NCI-H345 (cell line): ENCODE measurements at regions not wholly inside any gene's neighbourhood (a gene's known extent, or its start where the extent isn't known, plus 50 kb on each side); places are given as distances from the start of the nearest gene placed in this dataset.

ENCODE experiments used
- DNase-seq: peaks from one replicate; lab custom pipeline; 2025; lab: John Stamatoyannopoulos, UW

- DNase-seq, result no peak
These were observed 118.9 kb upstream of the NXT1 start for GRCh38 chr20:23231561-23232218.

GRCh38 chr20:23230766-23231385 lies 119.7 kb upstream of the NXT1 start:
- DNase-seq, result no peak

- DNase-seq, result no peak
These were observed 120.6 kb upstream of the NXT1 start for GRCh38 chr20:23229989-23230388.

- DNase-seq, result no peak
These were observed 121.7 kb upstream of the NXT1 start for GRCh38 chr20:23228912-23229311.

DNA sequence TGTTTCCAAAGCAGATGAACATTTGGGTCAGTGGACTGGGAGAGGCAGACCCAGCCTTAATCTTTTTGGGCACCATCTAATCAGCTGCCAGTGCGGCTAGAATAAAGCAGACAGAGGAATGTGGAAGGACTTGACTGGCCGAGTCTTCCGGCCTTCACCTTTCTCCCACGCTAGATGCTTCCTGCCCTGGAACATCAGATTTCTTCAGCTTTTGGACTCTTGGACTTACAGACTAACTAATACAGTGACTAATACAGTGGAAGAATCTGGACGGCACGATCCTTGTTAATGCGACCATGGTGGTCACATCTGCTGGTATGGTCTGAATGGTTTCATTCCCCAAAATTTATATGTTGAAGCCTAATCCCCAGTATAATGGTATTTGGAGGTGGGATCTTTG lies 122.6 kb upstream of the NXT1 start:
- no peak for DNase-seq

GRCh38 chr20:23227274-23227673 lies 123.3 kb upstream of the NXT1 start:
- no peak for DNase-seq

DNA sequence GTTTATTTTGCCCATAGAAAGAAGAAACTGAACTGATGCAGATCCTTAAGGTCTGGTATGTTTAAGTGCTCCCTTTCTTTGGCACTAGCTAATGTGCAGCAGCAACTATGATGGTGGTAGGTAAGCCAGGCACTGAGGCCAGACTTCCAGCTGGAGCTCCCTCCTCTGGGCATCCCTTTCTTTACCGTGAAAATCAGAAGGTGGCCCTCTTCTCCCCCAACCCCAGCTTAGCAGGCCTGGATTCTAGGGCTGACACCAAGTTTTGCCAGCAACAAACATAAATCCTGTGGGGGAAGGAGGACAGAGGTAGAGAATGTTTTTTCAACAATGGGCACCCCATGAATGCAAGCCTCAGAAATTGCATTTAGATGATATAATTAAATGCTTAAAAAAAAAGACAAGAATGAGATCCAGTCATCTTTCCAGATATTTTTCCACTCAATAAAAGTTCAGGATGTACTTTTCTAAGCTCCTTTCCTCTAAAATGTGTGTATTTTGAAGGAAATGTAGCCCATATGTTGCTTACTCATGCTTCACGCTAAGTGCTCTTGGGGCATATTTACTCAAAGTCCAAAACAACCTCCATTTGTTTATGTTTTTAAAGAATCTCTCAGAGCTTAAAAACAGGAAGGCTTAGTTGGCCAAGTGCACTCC lies 123.9 kb upstream of the NXT1 start:
- no peak for DNase-seq

DNA sequence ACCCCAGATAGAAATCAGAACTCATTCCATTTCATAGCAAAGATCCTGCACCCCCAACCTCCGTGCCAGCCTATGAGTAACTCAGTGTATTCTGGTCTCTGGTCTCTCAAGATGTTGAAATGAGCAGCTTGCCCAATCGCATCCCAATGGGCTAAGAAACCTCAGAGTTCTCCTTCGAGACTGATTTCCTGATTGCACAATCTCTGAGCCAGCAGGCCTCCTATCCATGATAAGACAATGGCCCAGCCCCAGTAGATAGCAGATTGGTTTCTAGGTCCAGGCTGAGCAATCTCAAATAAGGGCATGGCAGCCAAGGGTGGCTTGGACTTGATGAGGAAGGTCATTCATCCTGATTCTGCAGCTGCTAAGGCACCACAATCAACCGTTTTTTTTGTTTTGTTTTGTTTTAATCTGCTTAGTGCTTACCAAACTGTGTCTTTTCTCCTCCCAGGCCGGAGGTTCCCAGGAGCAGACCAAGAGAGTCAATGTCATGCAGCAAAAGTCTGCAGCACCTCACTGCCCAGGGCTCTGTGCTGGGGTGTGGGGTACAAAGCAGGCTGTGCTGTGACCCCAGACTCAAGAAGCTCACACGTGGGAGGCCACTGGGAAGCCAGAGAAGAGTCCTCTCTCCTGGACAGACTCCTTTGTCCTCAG lies 125.1 kb upstream of the NXT1 start:
- DNase-seq, result no peak

- no peak for DNase-seq
These were observed 125.8 kb upstream of the NXT1 start for GRCh38 chr20:23224806-23225205.

GRCh38 chr20:23223908-23224580 lies 126.5 kb upstream of the NXT1 start:
- DNase-seq, result no peak

DNA sequence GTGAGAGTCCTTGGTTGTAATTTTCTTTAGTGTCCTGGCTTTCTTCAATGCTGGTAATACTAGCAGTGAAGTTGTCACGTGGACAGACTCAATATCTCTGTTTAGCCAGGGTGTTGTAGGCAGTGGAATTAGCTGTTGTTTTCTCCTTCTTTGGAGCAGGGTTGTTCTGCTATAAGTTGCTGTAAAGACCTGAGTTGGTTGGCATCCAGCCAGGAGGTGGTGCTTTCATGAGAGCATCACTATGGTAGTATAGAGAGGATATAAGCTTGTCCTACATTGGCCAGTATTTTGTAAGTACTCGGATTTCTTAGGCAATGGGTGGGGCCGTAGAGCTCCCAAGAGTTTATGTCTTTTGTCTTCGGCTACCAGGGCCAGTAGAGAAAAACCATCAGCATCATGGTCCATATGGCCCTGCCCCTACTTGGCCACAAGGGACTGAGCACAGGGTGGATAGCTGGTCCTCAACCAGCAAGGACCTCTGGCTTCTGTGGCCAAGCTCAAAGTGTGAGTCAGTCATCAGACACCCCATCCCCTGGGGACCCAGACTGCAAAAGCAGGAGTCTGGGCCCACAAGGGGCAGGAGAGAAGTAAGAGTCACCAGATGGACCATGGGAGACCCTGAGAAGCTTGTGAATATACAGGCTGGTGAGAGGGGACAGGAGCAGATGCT lies 127.9 kb upstream of the NXT1 start:
- no peak for DNase-seq

DNA sequence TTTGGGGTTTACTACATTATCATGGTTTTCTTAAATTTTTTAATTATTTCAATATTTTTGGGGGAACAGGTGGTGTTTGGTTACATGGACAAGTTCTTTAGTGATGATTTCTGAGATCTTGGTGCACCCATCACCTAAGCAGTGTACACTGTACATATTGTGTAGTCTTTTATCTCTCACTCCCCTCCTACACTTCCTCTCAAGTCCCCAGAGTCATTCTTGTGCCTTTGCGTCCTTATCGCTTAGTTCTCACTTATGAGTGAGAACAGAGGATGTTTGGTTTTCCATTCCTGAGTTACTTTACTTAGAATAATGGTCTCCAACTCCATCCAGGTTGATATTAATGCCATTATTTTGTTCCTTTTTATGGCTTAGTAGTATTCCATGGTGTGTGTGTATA lies 130.9 kb upstream of the CD93 start:
- DNase-seq, result no peak

DNA sequence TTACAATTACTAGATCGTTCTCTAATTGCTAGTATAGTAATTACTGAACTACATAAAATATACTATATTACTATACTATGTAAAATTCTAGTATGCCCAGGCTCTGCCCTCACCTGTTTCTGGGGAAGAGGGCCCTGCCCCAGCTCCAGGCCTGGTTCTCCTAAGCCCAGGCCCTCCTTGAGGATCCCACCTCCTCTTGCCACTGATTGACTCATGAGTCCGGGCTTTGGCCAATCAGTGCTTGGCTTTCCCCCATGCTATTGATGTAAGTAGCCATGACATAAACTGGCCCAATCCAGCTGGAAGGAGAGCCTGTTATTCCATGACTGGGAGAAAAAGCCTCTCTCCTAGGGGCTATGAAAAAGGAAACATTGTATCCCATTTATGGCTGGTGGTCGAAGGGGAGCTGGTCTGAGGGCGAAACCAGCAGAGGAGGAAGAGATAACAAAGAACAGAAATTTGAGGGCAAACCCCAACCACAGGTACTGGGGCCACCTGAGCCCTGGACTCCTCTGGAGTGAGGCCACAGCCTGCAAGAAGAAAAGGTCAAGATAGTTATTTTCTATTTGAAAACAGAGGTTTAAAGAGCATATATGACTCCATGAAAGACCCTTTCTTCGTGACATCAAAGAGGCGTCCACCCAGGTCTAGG lies 129.3 kb upstream of the CD93 start:
- DNase-seq, result no peak

DNA sequence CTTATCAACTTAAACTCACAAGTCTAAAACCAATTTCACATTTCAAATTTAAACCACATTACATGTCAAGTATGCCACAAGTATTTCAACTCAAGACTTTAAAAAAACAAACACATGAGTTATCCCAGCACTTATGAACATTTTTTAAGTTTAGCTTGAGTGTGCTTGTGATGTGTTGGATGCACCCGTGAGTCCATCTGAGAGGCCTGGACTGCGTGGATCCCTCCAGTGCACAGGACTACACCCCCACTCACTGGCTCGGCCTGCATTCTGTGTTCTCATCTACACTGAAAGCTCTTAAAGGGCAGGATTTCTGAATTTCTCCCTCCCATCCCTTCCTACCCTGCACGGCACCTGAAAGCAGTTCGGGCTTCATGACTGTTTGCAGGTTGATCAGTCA lies 128.8 kb upstream of the CD93 start:
- DNase-seq, result no peak

DNA sequence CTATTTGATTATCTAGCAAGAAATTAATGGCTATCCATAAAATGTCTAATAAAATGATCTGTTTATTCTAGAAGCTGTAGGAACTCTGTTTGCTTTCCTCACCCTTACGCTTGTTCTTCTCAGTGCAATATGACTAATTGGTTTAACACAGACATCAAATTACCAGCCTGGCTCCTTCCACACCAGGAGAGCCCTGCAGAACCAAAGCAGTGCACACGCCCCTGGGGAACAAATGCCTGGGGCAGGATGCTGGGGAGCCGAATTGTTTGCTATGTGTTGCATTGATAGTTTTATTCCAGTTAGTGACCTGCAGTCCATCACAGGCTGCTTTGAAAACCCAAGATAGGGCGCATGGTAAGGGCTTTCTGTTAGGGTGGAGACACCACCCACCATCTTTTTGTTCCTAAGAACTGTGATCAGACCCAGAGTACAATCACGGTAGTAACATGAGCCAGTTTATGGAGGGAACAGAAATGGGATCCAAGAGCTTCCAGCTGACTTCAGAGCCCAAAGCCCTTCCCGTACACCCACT lies 126.4 kb upstream of the CD93 start:
- DNase-seq, result peak; percentile 4

- DNase-seq, result no peak
These were observed 125.9 kb upstream of the CD93 start for GRCh38 chr20:23212011-23212410.

DNA sequence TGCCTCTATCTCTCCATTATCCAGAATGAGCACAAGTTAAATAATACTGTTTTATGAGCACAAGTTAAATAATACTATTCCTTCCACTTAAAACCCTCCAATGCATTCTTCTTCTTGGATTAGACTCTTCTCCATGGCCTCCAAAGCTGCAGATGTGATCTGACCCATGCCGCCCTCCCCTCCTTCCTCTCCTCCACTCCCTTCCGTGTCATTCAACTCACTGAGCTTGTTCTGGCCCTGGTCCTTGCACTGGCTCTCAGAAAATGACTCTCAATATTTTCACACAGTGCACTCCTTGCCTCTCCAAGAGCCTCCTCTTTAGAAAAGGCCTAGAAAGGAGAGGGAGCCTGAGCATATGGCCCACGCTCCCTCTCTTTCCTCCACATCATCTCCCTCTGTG lies 125.0 kb upstream of the CD93 start:
- no peak for DNase-seq

DNA sequence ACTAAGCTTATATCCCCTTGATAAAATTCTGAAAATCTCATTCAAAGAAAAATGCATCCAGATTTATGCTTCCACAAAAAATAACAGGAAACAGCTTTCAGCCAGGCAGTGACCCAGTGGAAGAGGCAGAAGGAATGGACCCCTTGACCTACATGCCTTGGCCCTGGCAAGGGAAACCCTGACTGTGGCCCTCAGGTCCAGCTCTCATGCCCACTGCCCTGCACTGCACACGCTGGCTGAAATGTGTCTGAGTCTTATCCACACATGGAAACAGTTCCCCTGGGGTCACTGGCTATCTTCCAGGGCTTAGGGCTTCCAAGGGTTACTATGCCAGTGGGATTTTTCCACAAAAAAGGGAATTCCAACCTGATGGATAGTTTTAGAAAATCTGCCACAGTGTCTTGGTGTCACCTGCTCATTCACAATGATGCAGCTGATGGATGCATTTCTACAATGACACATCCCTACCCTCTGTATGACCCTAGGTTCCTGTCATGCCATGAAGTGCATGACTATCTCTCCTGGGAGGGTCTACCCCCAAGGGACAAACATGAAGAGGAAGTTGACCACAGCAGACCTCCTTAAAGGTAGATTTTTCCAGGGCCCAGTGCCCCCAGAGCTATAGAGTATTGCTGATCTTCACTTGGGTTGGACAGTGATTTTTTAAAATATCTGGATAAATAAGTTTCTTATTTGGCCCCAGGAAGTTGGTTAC lies 121.9 kb upstream of the CD93 start:
- DNase-seq, result no peak

GRCh38 chr20:23206995-23207394 lies 120.9 kb upstream of the CD93 start:
- DNase-seq, result no peak

- DNase-seq, result no peak
These were observed 119.9 kb upstream of the CD93 start for GRCh38 chr20:23206061-23206460.
